Epithelial cell of proximal tubule (primary cell): ENCODE measurements at regions not wholly inside any gene's neighbourhood (a gene's known extent, or its start where the extent isn't known, plus 50 kb on each side); places are given as distances from the start of the nearest gene placed in this dataset.

Source experiments
- DNase-seq: peaks from one replicate; pipeline ENCODE4 v3.0.0-alpha.2; 2011; ENCODE audit warnings: low read depth
- H3K4me3 ChIP-seq: 2 replicates; pipeline ENCODE4 v1.5.1; 2011; ENCODE audit warnings: low read depth, mild to moderate bottlenecking, low read length
- TF ChIP-seq, protein P1 (sequence below): conservative IDR thresholded peaks from 2 replicates; pipeline ENCODE4 v1.5.1; 2012; ENCODE audit warnings: low read depth, mild to moderate bottlenecking, low read length

DNA sequence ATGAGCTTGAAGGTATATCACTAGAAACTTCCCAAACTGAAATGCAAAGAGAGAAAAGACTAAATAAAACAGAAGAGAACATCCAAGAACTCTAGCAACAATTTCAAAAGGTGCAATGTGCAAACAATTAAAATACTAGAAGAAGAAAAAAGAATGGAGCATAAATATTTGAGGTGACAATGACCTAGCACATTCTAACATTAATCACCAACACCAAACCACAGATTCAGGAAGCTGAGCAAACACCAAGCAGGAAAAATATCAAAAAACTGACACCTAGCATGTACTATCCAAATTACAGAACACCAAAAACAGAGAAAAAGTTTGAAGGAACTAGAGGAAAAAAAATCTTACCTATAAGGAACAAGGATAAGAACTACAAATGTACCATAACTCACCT, 460.8 kb downstream of the IRS1 start:
- TF ChIP-seq, protein P1, sequence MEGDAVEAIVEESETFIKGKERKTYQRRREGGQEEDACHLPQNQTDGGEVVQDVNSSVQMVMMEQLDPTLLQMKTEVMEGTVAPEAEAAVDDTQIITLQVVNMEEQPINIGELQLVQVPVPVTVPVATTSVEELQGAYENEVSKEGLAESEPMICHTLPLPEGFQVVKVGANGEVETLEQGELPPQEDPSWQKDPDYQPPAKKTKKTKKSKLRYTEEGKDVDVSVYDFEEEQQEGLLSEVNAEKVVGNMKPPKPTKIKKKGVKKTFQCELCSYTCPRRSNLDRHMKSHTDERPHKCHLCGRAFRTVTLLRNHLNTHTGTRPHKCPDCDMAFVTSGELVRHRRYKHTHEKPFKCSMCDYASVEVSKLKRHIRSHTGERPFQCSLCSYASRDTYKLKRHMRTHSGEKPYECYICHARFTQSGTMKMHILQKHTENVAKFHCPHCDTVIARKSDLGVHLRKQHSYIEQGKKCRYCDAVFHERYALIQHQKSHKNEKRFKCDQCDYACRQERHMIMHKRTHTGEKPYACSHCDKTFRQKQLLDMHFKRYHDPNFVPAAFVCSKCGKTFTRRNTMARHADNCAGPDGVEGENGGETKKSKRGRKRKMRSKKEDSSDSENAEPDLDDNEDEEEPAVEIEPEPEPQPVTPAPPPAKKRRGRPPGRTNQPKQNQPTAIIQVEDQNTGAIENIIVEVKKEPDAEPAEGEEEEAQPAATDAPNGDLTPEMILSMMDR, result no peak
- no peak for DNase-seq
- H3K4me3 ChIP-seq, result no peak overlapping the region

DNA sequence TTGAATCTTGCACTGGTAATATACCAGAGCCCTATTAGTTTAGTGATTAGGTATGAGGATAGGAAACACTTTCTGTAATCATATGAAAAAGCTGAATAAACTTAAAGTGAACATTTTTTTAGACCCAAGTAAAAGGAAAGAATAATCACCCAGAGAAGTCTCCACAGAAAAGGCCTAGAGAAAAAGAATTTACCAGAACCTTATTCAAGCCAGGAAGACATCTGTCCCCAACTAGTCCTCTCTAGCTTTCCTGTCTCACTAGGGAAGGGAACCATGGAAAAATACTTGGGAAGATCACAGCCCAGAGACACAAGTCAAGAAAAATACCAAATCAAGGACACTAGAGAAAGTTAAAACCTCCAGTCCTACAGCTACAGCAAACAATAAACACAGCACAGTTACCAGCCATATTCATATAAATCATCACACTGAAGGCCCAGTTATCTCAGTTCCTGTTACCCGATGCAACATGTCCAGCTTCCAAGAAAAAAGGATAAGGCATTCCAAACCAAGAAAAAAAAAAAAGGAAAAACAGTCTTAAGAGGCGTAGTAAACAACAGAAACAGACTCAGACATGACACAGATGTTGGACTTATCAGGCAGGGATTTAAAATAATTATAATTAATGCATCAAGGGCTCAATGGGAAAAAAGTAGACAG, 461.5 kb downstream of the IRS1 start:
- TF ChIP-seq, protein P1, result no peak
- DNase-seq, result no peak

DNA sequence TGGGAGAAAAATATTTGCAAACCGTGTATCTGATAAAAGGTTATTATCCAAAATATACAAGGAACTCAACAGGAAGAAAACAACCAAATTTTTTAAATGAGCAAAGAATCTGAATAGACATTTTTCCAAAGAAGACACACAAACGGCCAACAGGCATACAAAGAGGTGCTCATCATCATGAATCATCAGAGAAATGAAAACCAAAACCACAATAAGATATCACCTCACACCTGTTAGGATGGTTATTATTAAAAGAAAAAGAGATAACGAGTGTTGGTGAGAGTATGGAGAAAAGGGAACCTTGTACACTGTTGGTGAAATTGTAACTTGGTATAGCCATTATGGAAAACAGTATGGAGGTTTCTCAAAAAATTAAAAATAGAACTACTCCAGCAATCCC, 463.3 kb downstream of the IRS1 start:
- DNase-seq, result no peak

More for the DNA sequence above, 461.5 kb downstream of the IRS1 start:
- H3K4me3 ChIP-seq, result no peak overlapping the region

DNA sequence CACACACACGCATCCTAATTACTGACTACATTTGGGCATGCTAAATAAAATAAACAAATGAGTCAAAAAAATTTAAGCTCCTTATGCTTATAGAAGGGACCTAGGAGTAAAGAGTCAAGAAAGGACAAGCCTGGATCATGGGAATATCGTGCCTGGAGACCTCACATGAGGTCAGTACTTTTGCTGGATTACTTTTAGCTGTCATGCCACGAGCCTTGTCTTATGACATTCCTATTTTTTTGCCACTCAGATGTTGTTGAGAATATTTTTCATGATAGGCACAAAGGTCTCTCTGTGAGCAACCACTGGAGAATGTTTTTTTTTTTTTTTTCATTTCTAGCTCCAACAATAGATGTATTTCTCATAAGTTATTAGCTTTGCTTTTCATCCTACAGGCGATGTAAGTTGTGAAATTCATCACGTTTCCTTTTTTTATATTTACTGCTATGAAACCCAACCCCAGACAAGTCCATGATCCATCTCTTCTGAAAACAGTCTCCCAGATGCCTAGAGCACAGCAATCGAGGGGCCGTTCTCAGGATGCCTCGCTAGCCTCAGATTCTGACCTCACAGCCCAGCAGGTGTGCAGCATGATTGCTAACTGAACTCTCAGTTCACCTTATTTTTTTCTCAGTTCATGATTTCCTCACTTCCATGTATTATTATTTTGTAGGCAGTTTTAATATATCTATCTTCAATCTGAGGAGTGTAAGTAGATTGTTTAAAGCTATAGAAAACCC, 464.5 kb downstream of the IRS1 start:
- H3K4me3 ChIP-seq, result no peak overlapping the region
- no peak for DNase-seq

More for the DNA sequence above, 463.3 kb downstream of the IRS1 start:
- TF ChIP-seq, protein P1, result no peak
- no peak overlapping the region for H3K4me3 ChIP-seq

DNA sequence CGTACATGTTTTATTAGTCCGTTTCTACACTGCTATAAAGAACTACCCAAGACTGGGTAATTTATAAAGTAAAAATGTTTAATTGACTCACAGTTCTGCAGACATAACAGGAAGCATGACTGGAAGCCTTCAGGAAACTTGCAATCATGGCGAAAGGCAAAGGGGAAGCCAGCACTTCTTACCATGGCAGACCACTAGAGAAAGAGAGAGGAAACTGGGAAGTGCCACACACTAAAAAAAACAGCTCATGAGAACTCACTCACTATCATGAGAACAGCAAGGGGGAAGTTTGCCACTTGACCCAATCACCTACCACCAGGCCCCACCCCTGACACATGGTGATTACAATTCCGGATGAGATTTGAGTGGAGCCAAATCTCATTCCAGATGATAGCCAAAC, 466.2 kb downstream of the IRS1 start:
- H3K4me3 ChIP-seq, result no peak overlapping the region
- no peak for DNase-seq
- TF ChIP-seq, protein P1, result no peak

More for the DNA sequence above, 464.5 kb downstream of the IRS1 start:
- TF ChIP-seq, protein P1, result no peak

DNA sequence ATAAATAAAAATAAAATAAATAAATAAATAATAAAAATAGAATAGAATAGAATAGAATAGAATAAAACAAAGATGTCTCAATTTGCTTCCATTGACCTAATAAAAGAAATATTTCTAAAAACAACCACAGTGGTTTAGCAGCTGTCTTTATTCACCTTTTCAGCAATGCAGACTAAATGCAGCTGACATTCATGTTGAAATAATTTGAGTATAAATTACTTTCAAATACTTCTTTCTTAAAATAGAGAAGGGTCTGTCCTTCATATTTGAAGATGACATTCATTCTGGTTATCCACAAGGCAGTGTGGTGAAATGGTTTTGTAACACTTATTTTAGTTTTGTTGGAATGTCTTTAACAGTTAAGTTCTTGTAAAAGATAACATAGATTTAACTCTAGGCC, 469.4 kb downstream of the IRS1 start:
- TF ChIP-seq, protein P1, result no peak
- DNase-seq, result no peak
- H3K4me3 ChIP-seq, result no peak overlapping the region
